ENCODE measurements at regions not wholly inside any gene's neighbourhood (a gene's known extent, or its start where the extent isn't known, plus 50 kb on each side); places are given as distances from the start of the nearest gene placed in this dataset.

DNA sequence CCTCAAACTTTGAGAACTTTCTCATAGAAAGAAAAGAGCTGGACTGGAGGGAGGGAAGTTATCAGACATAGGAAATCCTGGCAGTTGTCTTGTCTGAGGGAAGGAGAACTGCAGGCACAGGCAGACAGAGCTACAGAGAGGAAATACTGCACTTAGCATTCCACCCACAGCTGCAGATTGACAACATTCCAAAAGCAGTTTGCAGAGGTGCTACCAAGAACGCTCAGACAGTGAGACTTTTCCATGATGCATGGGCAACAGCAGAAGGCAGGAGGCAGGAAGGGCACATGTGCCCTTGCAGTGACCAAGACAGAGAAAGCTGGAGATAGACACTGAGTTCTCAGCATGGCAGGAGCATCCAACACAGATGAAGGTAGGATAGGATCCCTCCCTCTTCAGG, 327.5 kb upstream of the ZNF462 start:
- Histone ChIP-seq H3K79me2 (no peaks in the 10 kb centered on the region), H3K9me3 (ENCODE audit: control insufficient read depth, low read length) (no peaks in the 10 kb centered on the region), H3K4me2 (ENCODE audit: low read length) (no peak overlapping the region), H3K4me1 (no peaks in the 10 kb centered on the region), H3K36me3 (ENCODE audit: control insufficient read depth, insufficient read depth, low read length) (no peaks in the 10 kb centered on the region), H2AFZ (no peak overlapping the region), H3K4me3 (ENCODE audit: low read depth, low read length) (no peak overlapping the region), H3K9ac (no peak overlapping the region), H3K27ac (no peak overlapping the region), H3K27me3 (ENCODE audit: control insufficient read depth, insufficient read depth, low read length) (no peaks in the 10 kb centered on the region)
- TF ChIP-seq, protein P1, sequence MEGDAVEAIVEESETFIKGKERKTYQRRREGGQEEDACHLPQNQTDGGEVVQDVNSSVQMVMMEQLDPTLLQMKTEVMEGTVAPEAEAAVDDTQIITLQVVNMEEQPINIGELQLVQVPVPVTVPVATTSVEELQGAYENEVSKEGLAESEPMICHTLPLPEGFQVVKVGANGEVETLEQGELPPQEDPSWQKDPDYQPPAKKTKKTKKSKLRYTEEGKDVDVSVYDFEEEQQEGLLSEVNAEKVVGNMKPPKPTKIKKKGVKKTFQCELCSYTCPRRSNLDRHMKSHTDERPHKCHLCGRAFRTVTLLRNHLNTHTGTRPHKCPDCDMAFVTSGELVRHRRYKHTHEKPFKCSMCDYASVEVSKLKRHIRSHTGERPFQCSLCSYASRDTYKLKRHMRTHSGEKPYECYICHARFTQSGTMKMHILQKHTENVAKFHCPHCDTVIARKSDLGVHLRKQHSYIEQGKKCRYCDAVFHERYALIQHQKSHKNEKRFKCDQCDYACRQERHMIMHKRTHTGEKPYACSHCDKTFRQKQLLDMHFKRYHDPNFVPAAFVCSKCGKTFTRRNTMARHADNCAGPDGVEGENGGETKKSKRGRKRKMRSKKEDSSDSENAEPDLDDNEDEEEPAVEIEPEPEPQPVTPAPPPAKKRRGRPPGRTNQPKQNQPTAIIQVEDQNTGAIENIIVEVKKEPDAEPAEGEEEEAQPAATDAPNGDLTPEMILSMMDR (IDR thresholded peaks at IDR 0.05): no peak

- Histone ChIP-seq H3K4me1 (no peaks in the 10 kb centered on the region), H3K4me2 (ENCODE audit: low read length) (no peak overlapping the region), H3K79me2 (no peaks in the 10 kb centered on the region), H2AFZ (no peak overlapping the region), H3K27me3 (ENCODE audit: control insufficient read depth, insufficient read depth, low read length) (no peaks in the 10 kb centered on the region), H3K4me3 (ENCODE audit: low read depth, low read length) (no peak overlapping the region), H3K9me3 (ENCODE audit: control insufficient read depth, low read length) (no peaks in the 10 kb centered on the region), H3K27ac (no peak overlapping the region), H3K9ac (no peak overlapping the region), H3K36me3 (ENCODE audit: control insufficient read depth, insufficient read depth, low read length) (no peaks in the 10 kb centered on the region)
- TF ChIP-seq, protein P1 (IDR thresholded peaks at IDR 0.05): no peak
Observed at GRCh38 chr9:106557996-106558667, 304.8 kb upstream of the ZNF462 start.

GRCh38 chr9:106560540-106560939, 302.4 kb upstream of the ZNF462 start:
- Histone ChIP-seq H3K79me2 (no peaks in the 10 kb centered on the region), H3K4me2 (ENCODE audit: low read length) (no peak overlapping the region), H3K27ac (no peak overlapping the region), H2AFZ (no peak overlapping the region), H3K9me3 (ENCODE audit: control insufficient read depth, low read length) (no peaks in the 10 kb centered on the region), H3K36me3 (ENCODE audit: control insufficient read depth, insufficient read depth, low read length) (no peaks in the 10 kb centered on the region), H3K9ac (no peak overlapping the region), H3K4me3 (ENCODE audit: low read depth, low read length) (no peak overlapping the region), H3K4me1 (no peaks in the 10 kb centered on the region), H3K27me3 (ENCODE audit: control insufficient read depth, insufficient read depth, low read length) (no peaks in the 10 kb centered on the region)
- TF ChIP-seq, protein P1 (IDR thresholded peaks at IDR 0.05): no peak

- Histone ChIP-seq H3K4me1 (no peaks in the 10 kb centered on the region), H3K9me3 (ENCODE audit: control insufficient read depth, low read length) (no peaks in the 10 kb centered on the region), H2AFZ (no peak overlapping the region), H3K27me3 (ENCODE audit: control insufficient read depth, insufficient read depth, low read length) (no peaks in the 10 kb centered on the region), H3K4me3 (ENCODE audit: low read depth, low read length) (no peak overlapping the region), H3K36me3 (ENCODE audit: control insufficient read depth, insufficient read depth, low read length) (no peaks in the 10 kb centered on the region), H3K4me2 (ENCODE audit: low read length) (no peak overlapping the region), H3K9ac (no peak overlapping the region), H3K27ac (no peak overlapping the region), H3K79me2 (no peaks in the 10 kb centered on the region)
- TF ChIP-seq, protein P1 (IDR thresholded peaks at IDR 0.05): no peak
Observed at GRCh38 chr9:106575823-106576222, 287.1 kb upstream of the ZNF462 start.

DNA sequence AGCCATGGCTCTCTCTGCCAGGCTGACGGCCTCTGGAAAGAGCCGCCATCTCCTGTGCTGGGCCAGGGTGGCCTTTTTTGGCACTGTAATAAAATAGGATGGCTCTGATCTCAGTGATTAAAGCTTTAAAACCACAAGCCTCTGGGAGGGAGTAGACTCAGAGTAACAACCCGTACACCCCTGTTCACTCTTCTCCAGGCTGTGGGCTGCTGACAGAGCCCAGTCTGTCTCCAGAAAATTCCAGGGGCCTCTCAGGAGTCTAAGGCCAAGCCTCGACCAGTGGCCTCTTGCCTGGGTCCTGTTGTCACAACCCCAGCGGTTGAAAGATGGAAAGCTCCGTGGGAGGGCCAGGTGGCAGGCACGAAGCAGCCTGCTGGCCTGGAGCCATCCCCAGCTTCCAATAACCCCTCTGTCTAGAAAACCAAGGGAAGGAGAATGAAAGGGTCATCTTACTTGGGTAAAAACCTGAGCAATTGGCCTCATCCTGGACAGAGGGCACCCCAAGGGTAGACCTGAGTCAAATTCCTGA, 286.7 kb upstream of the ZNF462 start:
- Histone ChIP-seq H3K4me3 (ENCODE audit: low read depth, low read length) (no peak overlapping the region), H3K79me2 (no peaks in the 10 kb centered on the region), H3K27ac (no peak overlapping the region), H3K4me1 (no peaks in the 10 kb centered on the region), H2AFZ (no peak overlapping the region), H3K9me3 (ENCODE audit: control insufficient read depth, low read length) (no peaks in the 10 kb centered on the region), H3K4me2 (ENCODE audit: low read length) (no peak overlapping the region), H3K9ac (no peak overlapping the region), H3K36me3 (ENCODE audit: control insufficient read depth, insufficient read depth, low read length) (no peaks in the 10 kb centered on the region), H3K27me3 (ENCODE audit: control insufficient read depth, insufficient read depth, low read length) (no peaks in the 10 kb centered on the region)
- TF ChIP-seq, protein P1 (IDR thresholded peaks at IDR 0.05): no peak

Measured in parathyroid adenoma (tissue), 2 donors.